Neural crest cell (in vitro differentiated cells): ENCODE measurements at regions not wholly inside any gene's neighbourhood (a gene's known extent, or its start where the extent isn't known, plus 50 kb on each side); places are given as distances from the start of the nearest gene placed in this dataset.

ENCODE experiments used
- DNase-seq: peaks from one replicate; pipeline ENCODE4 v3.0.0; 2021; ENCODE audit warnings: low read depth, mixed read lengths, low spot score
- H3K27ac Mint-ChIP-seq: one replicate; pipeline ENCODE4 v1.8.0; 2021; ENCODE audit warnings: mild to moderate bottlenecking, mixed read lengths; ENCODE audit not compliant: unreplicated experiment
- H3K27me3 Mint-ChIP-seq: 2 replicates; pipeline ENCODE4 v1.8.0; 2021; ENCODE audit warnings: low read depth, mild to moderate bottlenecking, mixed read lengths
- H3K36me3 Mint-ChIP-seq: 2 replicates; pipeline ENCODE4 v1.8.0; 2021; ENCODE audit warnings: low read depth, mild to moderate bottlenecking, mixed read lengths
- H3K4me1 Mint-ChIP-seq: 2 replicates; pipeline ENCODE4 v1.8.0; 2021; ENCODE audit warnings: mixed read lengths
- H3K4me3 Mint-ChIP-seq: one replicate; pipeline ENCODE4 v1.8.0; 2021; ENCODE audit warnings: mild to moderate bottlenecking, mixed read lengths
- H3K9me3 Mint-ChIP-seq: 2 replicates; pipeline ENCODE4 v1.8.0; 2021; ENCODE audit warnings: mixed read lengths
- TF ChIP-seq, protein P1 (sequence below): fragments of 200-600 bp; sonication (generic); conservative IDR thresholded peaks from 2 replicates; pipeline ENCODE4 v1.5.0; 2021; ENCODE audit warnings: antibody characterized with exemption, mild to moderate bottlenecking

GRCh38 chr6:106892186-106892585 lies 82.3 kb downstream of the CD24 start:
- Mint-ChIP-seq H3K4me3 (no peak overlapping the region), H3K9me3 (no peaks in the 10 kb centered on the region)
- DNase-seq: no peak

GRCh38 chr6:106890447-106890846 lies 84.1 kb downstream of the CD24 start:
- TF ChIP-seq, protein P1, sequence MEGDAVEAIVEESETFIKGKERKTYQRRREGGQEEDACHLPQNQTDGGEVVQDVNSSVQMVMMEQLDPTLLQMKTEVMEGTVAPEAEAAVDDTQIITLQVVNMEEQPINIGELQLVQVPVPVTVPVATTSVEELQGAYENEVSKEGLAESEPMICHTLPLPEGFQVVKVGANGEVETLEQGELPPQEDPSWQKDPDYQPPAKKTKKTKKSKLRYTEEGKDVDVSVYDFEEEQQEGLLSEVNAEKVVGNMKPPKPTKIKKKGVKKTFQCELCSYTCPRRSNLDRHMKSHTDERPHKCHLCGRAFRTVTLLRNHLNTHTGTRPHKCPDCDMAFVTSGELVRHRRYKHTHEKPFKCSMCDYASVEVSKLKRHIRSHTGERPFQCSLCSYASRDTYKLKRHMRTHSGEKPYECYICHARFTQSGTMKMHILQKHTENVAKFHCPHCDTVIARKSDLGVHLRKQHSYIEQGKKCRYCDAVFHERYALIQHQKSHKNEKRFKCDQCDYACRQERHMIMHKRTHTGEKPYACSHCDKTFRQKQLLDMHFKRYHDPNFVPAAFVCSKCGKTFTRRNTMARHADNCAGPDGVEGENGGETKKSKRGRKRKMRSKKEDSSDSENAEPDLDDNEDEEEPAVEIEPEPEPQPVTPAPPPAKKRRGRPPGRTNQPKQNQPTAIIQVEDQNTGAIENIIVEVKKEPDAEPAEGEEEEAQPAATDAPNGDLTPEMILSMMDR: no peak
- DNase-seq: no peak
- no peak overlapping the region for H3K4me3 Mint-ChIP-seq
- H3K4me1 Mint-ChIP-seq: peaks cover 18% of the 10 kb centered on the region
- H3K9me3 Mint-ChIP-seq: no peaks in the 10 kb centered on the region
- H3K27me3 Mint-ChIP-seq: peaks cover 7% of the 10 kb centered on the region
- no peak overlapping the region for H3K27ac Mint-ChIP-seq
- no peaks in the 10 kb centered on the region for H3K36me3 Mint-ChIP-seq

More at GRCh38 chr6:106892186-106892585, 82.3 kb downstream of the CD24 start:
- H3K27ac Mint-ChIP-seq: no peak overlapping the region
- TF ChIP-seq, protein P1: no peak
- peaks cover 7% of the 10 kb centered on the region for H3K27me3 Mint-ChIP-seq
- no peaks in the 10 kb centered on the region for H3K36me3 Mint-ChIP-seq
- H3K4me1 Mint-ChIP-seq: peaks cover 13% of the 10 kb centered on the region

- no peaks in the 10 kb centered on the region for H3K36me3 Mint-ChIP-seq
- no peak overlapping the region for H3K4me3 Mint-ChIP-seq
- H3K27ac Mint-ChIP-seq: no peak overlapping the region
- peaks cover 18% of the 10 kb centered on the region for H3K4me1 Mint-ChIP-seq
- H3K27me3 Mint-ChIP-seq: peaks cover 7% of the 10 kb centered on the region
- H3K9me3 Mint-ChIP-seq: no peaks in the 10 kb centered on the region
- DNase-seq: no peak
- TF ChIP-seq, protein P1: no peak
Observed at GRCh38 chr6:106889692-106890091, 84.8 kb downstream of the CD24 start.

DNA sequence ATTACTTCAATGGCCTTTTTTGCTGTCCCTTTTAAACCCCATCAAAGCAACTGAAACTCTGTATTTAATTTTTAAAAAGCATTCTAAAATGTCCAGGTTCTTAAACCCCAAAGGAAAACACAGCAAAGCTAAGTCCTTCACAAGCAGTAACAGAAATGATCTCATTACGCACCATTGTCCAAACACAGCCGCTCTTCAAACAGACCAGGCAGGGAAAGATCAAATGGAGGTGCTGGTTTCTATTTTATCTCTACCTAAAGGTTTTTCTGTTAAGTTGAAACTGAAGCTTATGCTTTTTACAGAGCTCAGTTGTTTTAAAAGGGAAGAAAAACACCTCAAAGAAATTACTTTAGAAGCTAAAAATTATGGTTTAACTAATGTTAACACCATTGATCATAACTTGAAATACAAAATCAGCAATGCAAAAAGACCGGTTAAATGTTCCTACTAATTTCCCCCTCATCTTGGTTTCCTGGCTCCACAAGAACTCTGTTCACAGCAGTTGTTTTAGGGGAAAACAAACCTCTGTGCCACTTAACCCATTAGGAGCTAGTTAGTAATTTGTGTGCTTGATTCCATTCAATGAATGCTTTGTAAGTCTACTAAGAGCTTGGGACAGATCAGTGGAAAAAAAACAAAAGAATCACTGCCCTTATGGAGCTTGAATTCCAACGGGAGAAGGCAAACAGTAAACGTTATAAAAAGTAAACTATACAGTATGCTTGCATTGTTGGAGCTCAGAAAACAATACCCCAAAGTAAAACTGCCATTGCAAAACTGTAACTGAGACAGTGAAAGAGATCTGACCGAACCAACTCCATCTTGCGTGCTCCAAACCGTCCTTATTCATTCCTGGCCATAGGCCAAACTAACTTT lies 87.4 kb downstream of the CD24 start:
- no peak overlapping the region for H3K27ac Mint-ChIP-seq
- no peak overlapping the region for H3K4me3 Mint-ChIP-seq

DNA sequence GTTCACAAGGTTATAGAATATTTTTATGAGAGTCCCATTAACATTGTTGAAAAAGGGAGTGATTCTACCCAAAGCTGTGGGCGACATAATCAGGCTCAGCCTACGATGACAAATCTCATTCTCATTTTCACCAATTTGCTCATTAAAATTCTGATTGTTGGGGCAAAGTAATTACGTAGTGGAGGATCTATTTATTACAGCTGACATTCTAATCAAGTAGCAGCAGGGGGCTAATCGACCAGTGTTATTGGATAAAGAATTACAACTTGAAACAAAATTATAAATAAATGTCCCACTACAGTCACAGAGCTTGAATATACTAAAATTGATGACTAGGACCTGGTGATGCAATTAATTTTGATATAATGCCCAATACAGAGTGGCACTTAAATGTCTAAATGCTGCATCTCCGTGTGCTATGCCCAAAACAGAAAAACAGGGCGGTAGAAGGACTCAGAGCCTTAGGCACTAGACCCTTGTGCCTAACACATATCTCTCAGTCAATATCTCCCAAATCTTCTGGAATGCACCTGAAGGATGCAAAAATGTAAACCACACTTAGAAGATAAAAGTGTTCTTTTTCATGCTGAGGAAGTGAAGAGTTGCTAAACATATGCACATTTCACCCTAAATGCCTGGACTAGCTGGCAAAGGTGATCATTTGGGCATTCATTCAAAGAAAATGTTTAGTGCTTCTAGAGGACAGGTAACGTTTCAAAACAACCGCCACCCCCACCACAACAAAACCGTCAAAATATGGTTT lies 88.3 kb downstream of the CD24 start:
- TF ChIP-seq, protein P1: no peak
- no peak for DNase-seq
- Mint-ChIP-seq H3K4me1 (peaks cover 18% of the 10 kb centered on the region), H3K9me3 (no peaks in the 10 kb centered on the region), H3K36me3 (no peaks in the 10 kb centered on the region), H3K27ac (no peak overlapping the region), H3K27me3 (no peaks in the 10 kb centered on the region), H3K4me3 (no peak overlapping the region)

More for the DNA sequence above, 87.4 kb downstream of the CD24 start:
- Mint-ChIP-seq H3K27me3 (no peaks in the 10 kb centered on the region), H3K4me1 (peaks cover 18% of the 10 kb centered on the region), H3K36me3 (no peaks in the 10 kb centered on the region), H3K9me3 (no peaks in the 10 kb centered on the region)
- TF ChIP-seq, protein P1: no peak
- DNase-seq: no peak
